Liver (tissue), 3 donors: ENCODE measurements at regions not wholly inside any gene's neighbourhood (a gene's known extent, or its start where the extent isn't known, plus 50 kb on each side); places are given as distances from the start of the nearest gene placed in this dataset.

Source experiments
- FOXA1 ChIP-seq: IDR thresholded peaks from 2 replicates; pipeline ENCODE4 v1.6.1; 2016; ENCODE audit warnings: antibody characterized with exemption
- JUND ChIP-seq, 2 donors: IDR thresholded peaks; 2 replicates each; pipeline ENCODE4 v1.6.1; 2016; ENCODE audit warnings: antibody characterized with exemption in 2 of 2
- RAD21 ChIP-seq, 2 donors: IDR thresholded peaks; 2 replicates each; pipeline ENCODE4 v1.6.1; 2016; ENCODE audit warnings: antibody characterized with exemption in 2 of 2, mild to moderate bottlenecking in 2 of 2
- SP1 ChIP-seq: IDR thresholded peaks from 2 replicates; pipeline ENCODE4 v1.6.1; 2018; ENCODE audit warnings: antibody characterized with exemption, mild to moderate bottlenecking
- TAF1 ChIP-seq: conservative IDR thresholded peaks from 2 replicates; pipeline ENCODE4 v1.6.1; 2016; ENCODE audit warnings: antibody characterized with exemption, mild to moderate bottlenecking
- TF ChIP-seq, protein P1 (sequence below): fragments of 150-350 bp; IDR thresholded peaks from 2 replicates; pipeline ENCODE4 v1.5.1; 2017; ENCODE audit warnings: improper control_type of control experiment, low read depth, low read length; ENCODE audit not compliant: missing input control
- TF ChIP-seq, protein P2 (sequence below): IDR thresholded peaks from 2 replicates; pipeline ENCODE4 v1.6.1; 2016; ENCODE audit warnings: antibody characterized with exemption, mild to moderate bottlenecking
- TF ChIP-seq, protein P3 (sequence below): IDR thresholded peaks from 2 replicates; pipeline ENCODE4 v1.6.1; 2016; ENCODE audit warnings: antibody characterized with exemption
- TF ChIP-seq, protein P4 (sequence below): IDR thresholded peaks from 2 replicates; pipeline ENCODE4 v1.6.1; 2016; ENCODE audit warnings: antibody characterized with exemption
- donor health status: healthy.
- donor health status: healthy.

DNA sequence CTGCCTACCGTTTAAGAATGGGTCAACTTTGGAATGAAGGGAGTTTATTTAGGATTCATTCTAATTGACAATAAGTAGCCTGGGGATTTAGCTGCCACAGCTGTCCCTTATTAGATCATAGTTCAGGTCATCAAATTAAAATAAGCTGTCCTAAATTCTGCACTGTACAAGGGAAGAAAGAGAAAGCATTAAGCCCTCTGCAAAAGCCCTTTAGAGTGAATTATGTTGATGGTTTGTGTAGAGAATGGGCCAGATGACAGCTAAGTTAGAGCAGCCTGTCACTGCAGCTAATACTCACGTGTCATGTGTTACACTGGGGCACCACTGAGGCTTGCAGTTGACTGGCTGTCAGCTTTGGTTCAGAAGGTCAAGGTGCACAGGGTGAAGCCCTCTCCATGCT, 737.1 kb upstream of the SLC10A2 start:
- TF ChIP-seq, protein P1, sequence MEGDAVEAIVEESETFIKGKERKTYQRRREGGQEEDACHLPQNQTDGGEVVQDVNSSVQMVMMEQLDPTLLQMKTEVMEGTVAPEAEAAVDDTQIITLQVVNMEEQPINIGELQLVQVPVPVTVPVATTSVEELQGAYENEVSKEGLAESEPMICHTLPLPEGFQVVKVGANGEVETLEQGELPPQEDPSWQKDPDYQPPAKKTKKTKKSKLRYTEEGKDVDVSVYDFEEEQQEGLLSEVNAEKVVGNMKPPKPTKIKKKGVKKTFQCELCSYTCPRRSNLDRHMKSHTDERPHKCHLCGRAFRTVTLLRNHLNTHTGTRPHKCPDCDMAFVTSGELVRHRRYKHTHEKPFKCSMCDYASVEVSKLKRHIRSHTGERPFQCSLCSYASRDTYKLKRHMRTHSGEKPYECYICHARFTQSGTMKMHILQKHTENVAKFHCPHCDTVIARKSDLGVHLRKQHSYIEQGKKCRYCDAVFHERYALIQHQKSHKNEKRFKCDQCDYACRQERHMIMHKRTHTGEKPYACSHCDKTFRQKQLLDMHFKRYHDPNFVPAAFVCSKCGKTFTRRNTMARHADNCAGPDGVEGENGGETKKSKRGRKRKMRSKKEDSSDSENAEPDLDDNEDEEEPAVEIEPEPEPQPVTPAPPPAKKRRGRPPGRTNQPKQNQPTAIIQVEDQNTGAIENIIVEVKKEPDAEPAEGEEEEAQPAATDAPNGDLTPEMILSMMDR = no peak
- TF ChIP-seq, protein P2, sequence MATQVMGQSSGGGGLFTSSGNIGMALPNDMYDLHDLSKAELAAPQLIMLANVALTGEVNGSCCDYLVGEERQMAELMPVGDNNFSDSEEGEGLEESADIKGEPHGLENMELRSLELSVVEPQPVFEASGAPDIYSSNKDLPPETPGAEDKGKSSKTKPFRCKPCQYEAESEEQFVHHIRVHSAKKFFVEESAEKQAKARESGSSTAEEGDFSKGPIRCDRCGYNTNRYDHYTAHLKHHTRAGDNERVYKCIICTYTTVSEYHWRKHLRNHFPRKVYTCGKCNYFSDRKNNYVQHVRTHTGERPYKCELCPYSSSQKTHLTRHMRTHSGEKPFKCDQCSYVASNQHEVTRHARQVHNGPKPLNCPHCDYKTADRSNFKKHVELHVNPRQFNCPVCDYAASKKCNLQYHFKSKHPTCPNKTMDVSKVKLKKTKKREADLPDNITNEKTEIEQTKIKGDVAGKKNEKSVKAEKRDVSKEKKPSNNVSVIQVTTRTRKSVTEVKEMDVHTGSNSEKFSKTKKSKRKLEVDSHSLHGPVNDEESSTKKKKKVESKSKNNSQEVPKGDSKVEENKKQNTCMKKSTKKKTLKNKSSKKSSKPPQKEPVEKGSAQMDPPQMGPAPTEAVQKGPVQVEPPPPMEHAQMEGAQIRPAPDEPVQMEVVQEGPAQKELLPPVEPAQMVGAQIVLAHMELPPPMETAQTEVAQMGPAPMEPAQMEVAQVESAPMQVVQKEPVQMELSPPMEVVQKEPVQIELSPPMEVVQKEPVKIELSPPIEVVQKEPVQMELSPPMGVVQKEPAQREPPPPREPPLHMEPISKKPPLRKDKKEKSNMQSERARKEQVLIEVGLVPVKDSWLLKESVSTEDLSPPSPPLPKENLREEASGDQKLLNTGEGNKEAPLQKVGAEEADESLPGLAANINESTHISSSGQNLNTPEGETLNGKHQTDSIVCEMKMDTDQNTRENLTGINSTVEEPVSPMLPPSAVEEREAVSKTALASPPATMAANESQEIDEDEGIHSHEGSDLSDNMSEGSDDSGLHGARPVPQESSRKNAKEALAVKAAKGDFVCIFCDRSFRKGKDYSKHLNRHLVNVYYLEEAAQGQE = no peak
- TF ChIP-seq FOXA1 (no peak), TAF1 (no peak), RAD21 (IDR thresholded peaks at IDR 0.05) (no peak), JUND (IDR thresholded peaks at IDR 0.05) (no peak), SP1 (no peak)
- TF ChIP-seq, protein P3, sequence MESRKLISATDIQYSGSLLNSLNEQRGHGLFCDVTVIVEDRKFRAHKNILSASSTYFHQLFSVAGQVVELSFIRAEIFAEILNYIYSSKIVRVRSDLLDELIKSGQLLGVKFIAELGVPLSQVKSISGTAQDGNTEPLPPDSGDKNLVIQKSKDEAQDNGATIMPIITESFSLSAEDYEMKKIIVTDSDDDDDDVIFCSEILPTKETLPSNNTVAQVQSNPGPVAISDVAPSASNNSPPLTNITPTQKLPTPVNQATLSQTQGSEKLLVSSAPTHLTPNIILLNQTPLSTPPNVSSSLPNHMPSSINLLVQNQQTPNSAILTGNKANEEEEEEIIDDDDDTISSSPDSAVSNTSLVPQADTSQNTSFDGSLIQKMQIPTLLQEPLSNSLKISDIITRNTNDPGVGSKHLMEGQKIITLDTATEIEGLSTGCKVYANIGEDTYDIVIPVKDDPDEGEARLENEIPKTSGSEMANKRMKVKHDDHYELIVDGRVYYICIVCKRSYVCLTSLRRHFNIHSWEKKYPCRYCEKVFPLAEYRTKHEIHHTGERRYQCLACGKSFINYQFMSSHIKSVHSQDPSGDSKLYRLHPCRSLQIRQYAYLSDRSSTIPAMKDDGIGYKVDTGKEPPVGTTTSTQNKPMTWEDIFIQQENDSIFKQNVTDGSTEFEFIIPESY = no peak
- TF ChIP-seq, protein P4, sequence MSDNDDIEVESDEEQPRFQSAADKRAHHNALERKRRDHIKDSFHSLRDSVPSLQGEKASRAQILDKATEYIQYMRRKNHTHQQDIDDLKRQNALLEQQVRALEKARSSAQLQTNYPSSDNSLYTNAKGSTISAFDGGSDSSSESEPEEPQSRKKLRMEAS = no peak
